ENCODE measurements at regions not wholly inside any gene's neighbourhood (a gene's known extent, or its start where the extent isn't known, plus 50 kb on each side); places are given as distances from the start of the nearest gene placed in this dataset.

DNA sequence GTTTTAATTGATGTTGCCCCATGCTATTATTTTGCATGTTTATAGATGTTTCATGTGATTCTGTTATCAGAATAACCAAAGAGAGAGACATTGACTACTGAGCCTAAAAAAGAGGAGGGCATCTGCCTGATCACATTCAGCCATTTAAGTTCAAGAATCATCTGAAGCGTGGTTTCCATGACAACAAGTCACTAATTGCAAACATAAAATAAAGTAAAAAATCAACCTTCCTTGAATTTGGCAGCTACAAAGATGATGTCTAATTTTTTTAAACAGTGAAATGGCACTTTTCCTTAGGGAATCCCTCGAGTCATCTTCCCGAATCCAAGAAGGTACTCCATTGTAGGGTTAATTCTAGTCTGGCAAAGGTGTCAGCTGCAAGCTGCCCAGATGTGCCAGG is 884.2 kb downstream of the DIAPH3 start:
- TF ChIP-seq, protein P1, sequence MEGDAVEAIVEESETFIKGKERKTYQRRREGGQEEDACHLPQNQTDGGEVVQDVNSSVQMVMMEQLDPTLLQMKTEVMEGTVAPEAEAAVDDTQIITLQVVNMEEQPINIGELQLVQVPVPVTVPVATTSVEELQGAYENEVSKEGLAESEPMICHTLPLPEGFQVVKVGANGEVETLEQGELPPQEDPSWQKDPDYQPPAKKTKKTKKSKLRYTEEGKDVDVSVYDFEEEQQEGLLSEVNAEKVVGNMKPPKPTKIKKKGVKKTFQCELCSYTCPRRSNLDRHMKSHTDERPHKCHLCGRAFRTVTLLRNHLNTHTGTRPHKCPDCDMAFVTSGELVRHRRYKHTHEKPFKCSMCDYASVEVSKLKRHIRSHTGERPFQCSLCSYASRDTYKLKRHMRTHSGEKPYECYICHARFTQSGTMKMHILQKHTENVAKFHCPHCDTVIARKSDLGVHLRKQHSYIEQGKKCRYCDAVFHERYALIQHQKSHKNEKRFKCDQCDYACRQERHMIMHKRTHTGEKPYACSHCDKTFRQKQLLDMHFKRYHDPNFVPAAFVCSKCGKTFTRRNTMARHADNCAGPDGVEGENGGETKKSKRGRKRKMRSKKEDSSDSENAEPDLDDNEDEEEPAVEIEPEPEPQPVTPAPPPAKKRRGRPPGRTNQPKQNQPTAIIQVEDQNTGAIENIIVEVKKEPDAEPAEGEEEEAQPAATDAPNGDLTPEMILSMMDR (IDR thresholded peaks at IDR 0.05), result no peak
- no peak for TF ChIP-seq POLR2A (IDR thresholded peaks at IDR 0.05)

All from prostate gland (tissue), 2 donors.